PC-9 (cell line): ENCODE measurements at regions not wholly inside any gene's neighbourhood (a gene's known extent, or its start where the extent isn't known, plus 50 kb on each side); places are given as distances from the start of the nearest gene placed in this dataset.

Experiments used
- CTCF ChIP-seq: fragments of 200-600 bp; sonication (generic); conservative IDR thresholded peaks from 2 replicates; pipeline ENCODE4 v1.6.1; 2017; ENCODE audit warnings: mixed run types, antibody characterized with exemption, mild to moderate bottlenecking, moderate library complexity
- EZH2 ChIP-seq: fragments of 200-600 bp; sonication (generic); IDR thresholded peaks from 2 replicates; pipeline ENCODE4 v1.8.0; 2017; ENCODE audit warnings: antibody characterized with exemption, low read depth

GRCh38 chr5:125177340-125177739 is 430.9 kb upstream of the ZNF608 start:
- TF ChIP-seq EZH2 (no peak), CTCF (no peak)
